ENCODE measurements at regions not wholly inside any gene's neighbourhood (a gene's known extent, or its start where the extent isn't known, plus 50 kb on each side); places are given as distances from the start of the nearest gene placed in this dataset.
"Not testable (repeated sequence)": the region's sequence is repeated elsewhere in the genome, so short reads cannot be mapped to it uniquely, and the experiment has no call there.

DNA sequence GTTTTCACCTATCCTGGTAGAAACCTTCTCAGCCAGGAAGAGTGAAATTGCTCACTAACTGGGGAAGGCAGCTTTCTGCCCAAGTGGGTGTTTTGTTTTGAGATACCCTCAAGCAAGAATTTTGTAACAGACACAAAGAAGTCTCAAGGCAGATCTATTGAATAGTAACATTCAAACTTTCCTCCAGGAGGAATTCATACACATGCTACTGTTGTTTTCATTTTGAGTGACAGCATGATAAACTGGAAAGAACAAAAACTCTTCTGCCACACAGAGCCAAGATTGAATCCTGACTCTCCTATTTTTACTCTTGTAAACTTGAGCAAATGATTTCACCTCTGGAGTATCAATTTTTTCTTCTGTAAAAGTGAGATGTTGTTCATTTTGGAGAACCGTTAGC, 54.8 kb upstream of the MBNL1 start:
- DNase-seq, result no peak

DNA sequence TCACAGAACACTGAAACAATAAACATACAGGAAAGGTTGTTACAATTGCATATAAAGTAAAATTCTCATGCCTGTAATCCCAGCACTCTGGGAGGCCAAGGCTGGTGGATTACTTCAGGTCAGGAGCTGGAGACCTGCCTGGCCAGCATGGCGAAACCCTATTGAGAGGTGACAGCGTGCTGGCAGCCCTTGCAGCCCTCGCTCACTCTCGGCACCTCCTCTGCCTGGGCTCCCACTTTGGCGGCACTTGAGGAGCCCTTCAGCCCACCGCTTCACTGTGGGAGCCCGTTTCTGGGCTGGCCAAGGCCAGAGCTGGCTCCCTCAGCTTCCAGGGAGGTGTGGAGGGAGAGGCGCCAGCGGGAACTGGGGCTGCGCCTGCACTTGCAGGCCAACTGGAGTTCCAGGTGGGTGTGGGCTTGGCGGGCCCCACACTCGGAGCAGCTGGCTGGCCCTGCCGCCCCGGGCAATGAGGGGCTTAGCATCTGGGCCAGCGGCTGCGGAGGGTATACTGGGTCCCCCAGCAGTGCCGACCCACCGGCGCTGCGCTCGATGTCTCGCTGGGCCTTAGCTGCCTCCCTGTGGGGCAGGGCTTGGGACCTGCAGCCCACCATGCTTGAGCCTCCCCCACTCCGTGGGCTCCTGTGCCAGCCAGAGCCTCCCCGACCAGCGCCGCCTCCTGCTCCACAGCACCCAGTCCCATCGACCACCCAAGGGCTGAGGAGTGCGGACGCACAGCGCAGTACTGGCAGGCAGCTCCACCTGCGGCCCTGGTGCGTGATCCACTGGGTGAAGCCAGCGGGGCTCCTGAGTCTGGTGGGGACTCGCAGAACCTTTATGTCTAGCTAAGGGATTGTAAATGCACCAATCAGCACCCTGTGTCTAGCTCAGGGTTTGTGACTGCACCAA, 51.5 kb upstream of the MBNL1 start:
- DNase-seq, result not testable (repeated sequence)

GRCh38 chr3:152218602-152219001, 50.1 kb upstream of the MBNL1 start:
- no peak for DNase-seq
